22Rv1 (cell line): ENCODE measurements at regions not wholly inside any gene's neighbourhood (a gene's known extent, or its start where the extent isn't known, plus 50 kb on each side); places are given as distances from the start of the nearest gene placed in this dataset.

Source experiments
- ZFX ChIP-seq: fragments of 450-650 bp; IDR thresholded peaks from 2 replicates; pipeline ENCODE4 v1.6.1; 2017; ENCODE audit warnings: antibody characterized with exemption, borderline replicate concordance
- TF ChIP-seq, protein P1 (sequence below): fragments of 450-650 bp; IDR thresholded peaks from 2 replicates; pipeline ENCODE4 v1.5.1; 2017; ENCODE audit warnings: mild to moderate bottlenecking

DNA sequence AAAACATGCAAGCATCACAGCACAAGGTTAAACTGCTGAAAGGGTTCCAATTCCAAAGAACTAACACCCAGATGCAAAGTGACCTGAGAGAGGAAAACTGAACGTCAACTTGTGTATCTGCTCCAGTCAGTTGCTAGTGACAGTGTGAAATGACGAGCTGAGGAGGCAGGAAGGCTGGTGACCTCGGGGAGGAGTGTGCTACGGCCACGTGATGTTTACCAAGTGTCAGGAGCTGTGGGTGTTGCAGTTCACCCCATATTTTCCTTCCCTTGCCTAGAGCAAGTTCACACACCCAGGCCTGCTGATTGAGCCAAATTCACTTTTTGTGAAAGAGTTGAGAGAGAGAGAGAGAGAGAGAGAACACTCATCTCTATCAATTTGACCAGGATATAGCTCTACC lies 231.6 kb upstream of the ANKH start:
- TF ChIP-seq, protein P1, sequence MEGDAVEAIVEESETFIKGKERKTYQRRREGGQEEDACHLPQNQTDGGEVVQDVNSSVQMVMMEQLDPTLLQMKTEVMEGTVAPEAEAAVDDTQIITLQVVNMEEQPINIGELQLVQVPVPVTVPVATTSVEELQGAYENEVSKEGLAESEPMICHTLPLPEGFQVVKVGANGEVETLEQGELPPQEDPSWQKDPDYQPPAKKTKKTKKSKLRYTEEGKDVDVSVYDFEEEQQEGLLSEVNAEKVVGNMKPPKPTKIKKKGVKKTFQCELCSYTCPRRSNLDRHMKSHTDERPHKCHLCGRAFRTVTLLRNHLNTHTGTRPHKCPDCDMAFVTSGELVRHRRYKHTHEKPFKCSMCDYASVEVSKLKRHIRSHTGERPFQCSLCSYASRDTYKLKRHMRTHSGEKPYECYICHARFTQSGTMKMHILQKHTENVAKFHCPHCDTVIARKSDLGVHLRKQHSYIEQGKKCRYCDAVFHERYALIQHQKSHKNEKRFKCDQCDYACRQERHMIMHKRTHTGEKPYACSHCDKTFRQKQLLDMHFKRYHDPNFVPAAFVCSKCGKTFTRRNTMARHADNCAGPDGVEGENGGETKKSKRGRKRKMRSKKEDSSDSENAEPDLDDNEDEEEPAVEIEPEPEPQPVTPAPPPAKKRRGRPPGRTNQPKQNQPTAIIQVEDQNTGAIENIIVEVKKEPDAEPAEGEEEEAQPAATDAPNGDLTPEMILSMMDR, result no peak
- no peak for TF ChIP-seq ZFX
